ENCODE measurements at regions not wholly inside any gene's neighbourhood (a gene's known extent, or its start where the extent isn't known, plus 50 kb on each side); places are given as distances from the start of the nearest gene placed in this dataset.
A peak's percentile ranks its signal among the peaks of the same experiment; 100 is the strongest.

GRCh38 chr13:111610081-111610480, 289.6 kb downstream of the TEX29 start:
- intact Hi-C loops (cut with DNase I): no loop called here
- no peak overlapping the region for H3K4me3 ChIP-seq
- no peaks in the 10 kb centered on the region for H3K36me3 ChIP-seq (replicated peaks in 1 of 2; ENCODE audit: insufficient read depth in 1 of 2, low read depth in 2 of 2)
- peaks cover 10% of the 10 kb centered on the region for H3K4me1 ChIP-seq
- no peaks in the 10 kb centered on the region for H3K27me3 ChIP-seq
- no peaks in the 10 kb centered on the region for H3K9me3 ChIP-seq
- TF ChIP-seq POLR2A (IDR thresholded peaks at IDR 0.05): no peak
- TF ChIP-seq, protein P1, sequence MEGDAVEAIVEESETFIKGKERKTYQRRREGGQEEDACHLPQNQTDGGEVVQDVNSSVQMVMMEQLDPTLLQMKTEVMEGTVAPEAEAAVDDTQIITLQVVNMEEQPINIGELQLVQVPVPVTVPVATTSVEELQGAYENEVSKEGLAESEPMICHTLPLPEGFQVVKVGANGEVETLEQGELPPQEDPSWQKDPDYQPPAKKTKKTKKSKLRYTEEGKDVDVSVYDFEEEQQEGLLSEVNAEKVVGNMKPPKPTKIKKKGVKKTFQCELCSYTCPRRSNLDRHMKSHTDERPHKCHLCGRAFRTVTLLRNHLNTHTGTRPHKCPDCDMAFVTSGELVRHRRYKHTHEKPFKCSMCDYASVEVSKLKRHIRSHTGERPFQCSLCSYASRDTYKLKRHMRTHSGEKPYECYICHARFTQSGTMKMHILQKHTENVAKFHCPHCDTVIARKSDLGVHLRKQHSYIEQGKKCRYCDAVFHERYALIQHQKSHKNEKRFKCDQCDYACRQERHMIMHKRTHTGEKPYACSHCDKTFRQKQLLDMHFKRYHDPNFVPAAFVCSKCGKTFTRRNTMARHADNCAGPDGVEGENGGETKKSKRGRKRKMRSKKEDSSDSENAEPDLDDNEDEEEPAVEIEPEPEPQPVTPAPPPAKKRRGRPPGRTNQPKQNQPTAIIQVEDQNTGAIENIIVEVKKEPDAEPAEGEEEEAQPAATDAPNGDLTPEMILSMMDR (IDR thresholded peaks at IDR 0.05): no peak
- DNase-seq (no peak), ATAC-seq (no peak)
- no peak overlapping the region for H3K27ac ChIP-seq
- 57 to 66% methylated on average over 4 of the region's 4 CpGs for whole genome bisulfite sequencing, 2 donors

GRCh38 chr13:111610879-111611278, 290.4 kb downstream of the TEX29 start:
- DNase-seq: no peak
- Histone ChIP-seq H3K36me3 (replicated peaks in 1 of 2; ENCODE audit: insufficient read depth in 1 of 2, low read depth in 2 of 2) (no peaks in the 10 kb centered on the region), H3K4me3 (no peak overlapping the region), H3K9me3 (no peaks in the 10 kb centered on the region), H3K27me3 (no peaks in the 10 kb centered on the region), H3K27ac (no peak overlapping the region), H3K4me1 (peaks cover 10% of the 10 kb centered on the region)
- no peak for ATAC-seq
- intact Hi-C loops (cut with DNase I): no loop called here
- TF ChIP-seq, protein P1 (IDR thresholded peaks at IDR 0.05): no peak
- no peak for TF ChIP-seq POLR2A (IDR thresholded peaks at IDR 0.05)
- WGBS, 2 donors: 54% methylated on average over 6 of the region's 6 CpGs; no CpG with 5 or more reads in 1 of the 2 donors

DNA sequence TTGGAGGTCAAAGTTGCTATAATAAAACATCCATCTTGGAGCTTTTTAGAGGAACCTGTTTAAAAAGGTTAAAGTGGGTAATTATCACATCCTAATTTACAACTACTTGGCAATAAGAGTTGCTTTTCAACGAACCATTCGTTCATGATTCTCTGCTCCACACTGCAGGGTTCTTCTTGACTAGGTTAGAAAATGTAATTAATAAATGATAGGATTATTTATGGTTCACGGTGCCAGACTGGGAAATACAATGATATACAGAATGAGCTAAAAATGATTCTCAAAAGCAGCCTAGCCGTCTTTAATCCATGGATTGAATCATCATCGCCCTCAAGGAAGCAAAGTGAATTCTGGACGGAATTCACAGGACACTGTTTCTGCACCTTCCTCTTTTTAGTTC, 291.2 kb downstream of the TEX29 start:
- WGBS, 2 donors: 64 to 69% methylated on average over 6 of the region's 6 CpGs
- peaks cover 10% of the 10 kb centered on the region for H3K4me1 ChIP-seq
- intact Hi-C loops (cut with DNase I): no loop called here
- H3K9me3 ChIP-seq: no peaks in the 10 kb centered on the region
- no peak overlapping the region for H3K4me3 ChIP-seq
- H3K36me3 ChIP-seq (replicated peaks in 1 of 2; ENCODE audit: insufficient read depth in 1 of 2, low read depth in 2 of 2): no peaks in the 10 kb centered on the region
- H3K27me3 ChIP-seq: no peaks in the 10 kb centered on the region
- DNase-seq (no peak), ATAC-seq (no peak)
- H3K27ac ChIP-seq: no peak overlapping the region
- TF ChIP-seq, protein P1 (IDR thresholded peaks at IDR 0.05): no peak
- no peak for TF ChIP-seq POLR2A (IDR thresholded peaks at IDR 0.05)

DNA sequence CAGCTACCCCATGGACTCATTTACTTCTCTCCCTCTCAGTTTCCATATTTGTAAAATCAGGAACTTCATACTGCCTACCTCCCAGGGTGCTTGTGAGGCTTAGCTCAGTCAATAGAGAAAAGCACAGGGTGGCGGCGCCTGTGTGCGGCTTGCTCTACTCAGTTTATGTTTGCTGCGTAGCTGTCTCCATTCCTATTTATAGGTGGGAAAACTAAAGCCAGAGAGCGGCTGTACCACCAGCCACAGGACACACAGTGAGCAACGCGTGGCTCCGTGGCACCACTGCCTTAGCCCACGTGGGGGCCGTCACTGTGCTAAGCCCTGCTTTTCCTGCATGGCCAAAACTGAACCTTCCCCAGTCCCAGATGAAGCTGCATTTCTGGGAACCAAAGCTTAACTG, 292.4 kb downstream of the TEX29 start:
- Histone ChIP-seq H3K4me3 (no peak overlapping the region), H3K27ac (no peak overlapping the region), H3K4me1 (peaks cover 10% of the 10 kb centered on the region), H3K36me3 (replicated peaks in 1 of 2; ENCODE audit: insufficient read depth in 1 of 2, low read depth in 2 of 2) (no peaks in the 10 kb centered on the region), H3K27me3 (no peaks in the 10 kb centered on the region), H3K9me3 (no peaks in the 10 kb centered on the region)
- no peak for ATAC-seq
- 84 to 90% methylated on average over 10 of the region's 10 CpGs for WGBS, 2 donors
- intact Hi-C loops (cut with DNase I): no loop called here
- TF ChIP-seq, protein P1 (IDR thresholded peaks at IDR 0.05): no peak
- no peak for TF ChIP-seq POLR2A (IDR thresholded peaks at IDR 0.05)
- no peak for DNase-seq

- no peak overlapping the region for H3K27ac ChIP-seq
- intact Hi-C loops (cut with DNase I): no loop called here
- H3K9me3 ChIP-seq: no peaks in the 10 kb centered on the region
- no peak overlapping the region for H3K4me3 ChIP-seq
- 29 to 30% methylated on average over 6 to 7 of the region's 7 CpGs for WGBS, 2 donors
- no peaks in the 10 kb centered on the region for H3K27me3 ChIP-seq
- ATAC-seq (no peak), DNase-seq (peak in 1 of 4 donors; percentile 13)
- TF ChIP-seq, protein P1 (IDR thresholded peaks at IDR 0.05): no peak
- no peak for TF ChIP-seq POLR2A (IDR thresholded peaks at IDR 0.05)
- peaks cover 10% of the 10 kb centered on the region for H3K4me1 ChIP-seq
- no peaks in the 10 kb centered on the region for H3K36me3 ChIP-seq (replicated peaks in 1 of 2; ENCODE audit: insufficient read depth in 1 of 2, low read depth in 2 of 2)
Observed at GRCh38 chr13:111614009-111614408, 293.6 kb downstream of the TEX29 start.

Measured in body of pancreas (tissue), 4 donors.